ENCODE measurements at regions not wholly inside any gene's neighbourhood (a gene's known extent, or its start where the extent isn't known, plus 50 kb on each side); places are given as distances from the start of the nearest gene placed in this dataset.

- no peaks in the 10 kb centered on the region for H3K9me3 ChIP-seq (ENCODE audit: low read length)
Measured at GRCh38 chr14:104351849-104352492, 213.6 kb downstream of the KIF26A start.

GRCh38 chr14:104352493-104353220 is 214.3 kb downstream of the KIF26A start:
- no peak overlapping the region for H3K9ac ChIP-seq (ENCODE audit: low read length)
- H3F3A ChIP-seq (ENCODE audit: insufficient read depth, low read length, poor library complexity, severe bottlenecking): no peaks in the 10 kb centered on the region
- TF ChIP-seq EZH2 (IDR thresholded peaks at IDR 0.05; ENCODE audit: borderline replicate concordance, insufficient read depth, low read length, poor library complexity, severe bottlenecking) (no peak), EP300 (conservative IDR thresholded peaks at IDR 0.05; ENCODE audit: poor library complexity, severe bottlenecking) (no peak), SMC3 (conservative IDR thresholded peaks at IDR 0.05; ENCODE audit: poor library complexity) (no peak), CTCF (IDR thresholded peaks at IDR 0.05; ENCODE audit: poor library complexity, severe bottlenecking) (no peak)
- H2AFZ ChIP-seq (ENCODE audit: low read depth, low read length): no peak overlapping the region
- no peaks in the 10 kb centered on the region for H3K36me3 ChIP-seq (ENCODE audit: insufficient read depth, low read length)
- no peaks in the 10 kb centered on the region for H3K9me3 ChIP-seq (ENCODE audit: low read length)
- H3K79me2 ChIP-seq (replicated peaks; ENCODE audit: insufficient read depth, low read length): no peaks in the 10 kb centered on the region
- H3K4me2 ChIP-seq (ENCODE audit: low read length): no peak overlapping the region
- H3K27me3 ChIP-seq (ENCODE audit: insufficient read depth, low read depth, low read length): no peaks in the 10 kb centered on the region
- no peaks in the 10 kb centered on the region for H4K20me1 ChIP-seq (ENCODE audit: insufficient read depth)
- no peak overlapping the region for H3K27ac ChIP-seq (ENCODE audit: low read length)
- no peaks in the 10 kb centered on the region for H3K9me2 ChIP-seq (ENCODE audit: insufficient read depth, low read length)
- H3K4me3 ChIP-seq (ENCODE audit: low read length): no peak overlapping the region

More at GRCh38 chr14:104351849-104352492, 213.6 kb downstream of the KIF26A start:
- Histone ChIP-seq H3K4me3 (ENCODE audit: low read length) (no peak overlapping the region), H4K20me1 (ENCODE audit: insufficient read depth) (no peaks in the 10 kb centered on the region), H3F3A (ENCODE audit: insufficient read depth, low read length, poor library complexity, severe bottlenecking) (no peaks in the 10 kb centered on the region), H3K4me2 (ENCODE audit: low read length) (no peak overlapping the region), H3K27ac (ENCODE audit: low read length) (no peak overlapping the region), H3K27me3 (ENCODE audit: insufficient read depth, low read depth, low read length) (no peaks in the 10 kb centered on the region), H3K79me2 (replicated peaks; ENCODE audit: insufficient read depth, low read length) (no peaks in the 10 kb centered on the region), H3K9ac (ENCODE audit: low read length) (no peak overlapping the region), H2AFZ (ENCODE audit: low read depth, low read length) (no peak overlapping the region), H3K9me2 (ENCODE audit: insufficient read depth, low read length) (no peaks in the 10 kb centered on the region), H3K36me3 (ENCODE audit: insufficient read depth, low read length) (no peaks in the 10 kb centered on the region)
- TF ChIP-seq CTCF (IDR thresholded peaks at IDR 0.05; ENCODE audit: poor library complexity, severe bottlenecking): no peak

- Histone ChIP-seq H3K9me2 (ENCODE audit: insufficient read depth, low read length) (no peaks in the 10 kb centered on the region), H3K36me3 (ENCODE audit: insufficient read depth, low read length) (no peaks in the 10 kb centered on the region), H3F3A (ENCODE audit: insufficient read depth, low read length, poor library complexity, severe bottlenecking) (no peaks in the 10 kb centered on the region), H3K4me3 (ENCODE audit: low read length) (no peak overlapping the region), H3K4me2 (ENCODE audit: low read length) (no peak overlapping the region), H4K20me1 (ENCODE audit: insufficient read depth) (no peaks in the 10 kb centered on the region), H2AFZ (ENCODE audit: low read depth, low read length) (no peak overlapping the region), H3K27ac (ENCODE audit: low read length) (no peak overlapping the region), H3K27me3 (ENCODE audit: insufficient read depth, low read depth, low read length) (no peaks in the 10 kb centered on the region), H3K9me3 (ENCODE audit: low read length) (no peaks in the 10 kb centered on the region), H3K9ac (ENCODE audit: low read length) (no peak overlapping the region), H3K79me2 (replicated peaks; ENCODE audit: insufficient read depth, low read length) (no peaks in the 10 kb centered on the region)
- TF ChIP-seq EP300 (conservative IDR thresholded peaks at IDR 0.05; ENCODE audit: poor library complexity, severe bottlenecking) (no peak), EZH2 (IDR thresholded peaks at IDR 0.05; ENCODE audit: borderline replicate concordance, insufficient read depth, low read length, poor library complexity, severe bottlenecking) (no peak), MXI1 (conservative IDR thresholded peaks at IDR 0.05; ENCODE audit: poor library complexity, severe bottlenecking) (no peak), SMC3 (conservative IDR thresholded peaks at IDR 0.05; ENCODE audit: poor library complexity) (no peak)
Measured at GRCh38 chr14:104353221-104353920, 215.0 kb downstream of the KIF26A start.
